T-helper 17 cell (primary cell): ENCODE measurements at regions not wholly inside any gene's neighbourhood (a gene's known extent, or its start where the extent isn't known, plus 50 kb on each side); places are given as distances from the start of the nearest gene placed in this dataset.

Experiments
- ATAC-seq: fragments of 150-1000 bp; cut with Tn5 transposase; 2 replicates; pipeline ENCODE4 v1.10.0; 2021; ENCODE audit warnings: mild to moderate bottlenecking, moderate library complexity
- DNase-seq, 3 donors: peaks; one replicate each; pipeline versions ENCODE4 v3.0.0 to v3.0.0-alpha.2; 2020 to 2021
- H3K9me3 ChIP-seq: one replicate; pipeline ENCODE4 v1.7.0; 2013; ENCODE audit warnings: low read length, mild to moderate bottlenecking; ENCODE audit not compliant: control insufficient read depth, poor library complexity, severe bottlenecking
- H3K27ac Mint-ChIP-seq: one replicate; pipeline ENCODE4 v1.8.0; 2022; ENCODE audit warnings: mild to moderate bottlenecking, moderate library complexity, mixed read lengths
- H3K27me3 Mint-ChIP-seq: one replicate; pipeline ENCODE4 v1.8.0; 2022; ENCODE audit warnings: mixed read lengths
- H3K36me3 Mint-ChIP-seq: one replicate; pipeline ENCODE4 v1.8.0; 2022; ENCODE audit warnings: low read depth, mixed read lengths
- H3K4me1 Mint-ChIP-seq: one replicate; pipeline ENCODE4 v1.8.0; 2022; ENCODE audit warnings: mild to moderate bottlenecking, mixed read lengths
- H3K4me3 Mint-ChIP-seq: one replicate; pipeline ENCODE4 v1.8.0; 2022; ENCODE audit warnings: mild to moderate bottlenecking, moderate library complexity, mixed read lengths

DNA sequence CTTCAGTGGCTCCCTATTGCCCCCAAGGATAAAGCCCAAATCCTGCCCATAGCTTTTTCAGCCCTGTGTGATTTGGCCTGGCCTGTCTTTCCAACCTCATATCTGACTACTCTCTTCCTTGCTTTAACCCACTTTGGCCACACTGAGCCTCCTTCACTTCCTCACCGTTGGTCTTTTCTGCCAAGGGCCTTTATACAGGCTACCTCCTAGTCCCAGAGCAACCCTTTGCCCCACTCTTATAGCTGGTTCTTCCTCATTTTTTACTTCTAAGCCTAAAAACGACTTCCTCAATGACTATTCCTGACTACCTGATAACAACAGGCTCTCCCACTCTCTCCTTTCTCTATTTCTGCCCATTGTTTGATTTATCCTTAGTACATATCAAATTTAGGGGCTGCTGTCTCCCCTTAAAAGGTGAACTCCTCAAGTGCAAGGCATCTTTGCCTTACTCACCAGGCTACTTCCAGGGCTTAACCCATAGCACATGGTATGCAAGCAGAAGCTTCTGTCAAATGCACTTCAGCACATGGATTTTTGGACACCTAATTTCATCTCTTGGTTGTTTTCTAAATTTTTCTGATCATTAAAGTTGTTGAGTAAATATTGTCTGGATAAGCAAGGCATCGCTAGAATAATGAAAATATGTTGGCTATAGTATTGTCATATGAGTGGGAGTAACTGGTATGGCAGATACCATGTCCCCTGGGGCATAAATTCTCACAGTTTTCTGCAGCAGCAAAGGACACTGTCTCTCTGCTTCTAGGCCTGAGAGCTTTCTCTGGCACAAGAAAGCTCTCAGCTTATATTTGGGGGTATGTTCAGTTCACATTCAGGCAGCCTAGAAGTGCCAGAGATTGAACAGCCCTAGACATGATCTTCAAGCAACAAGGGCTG is 201.5 kb upstream of the GPR26 start:
- ATAC-seq (no peak), DNase-seq (no peak)
- Mint-ChIP-seq H3K4me3 (no peak overlapping the region), H3K4me1 (peaks cover 4% of the 10 kb centered on the region), H3K27ac (no peak overlapping the region), H3K36me3 (no peaks in the 10 kb centered on the region), H3K27me3 (peaks cover 26% of the 10 kb centered on the region)
- no peaks in the 10 kb centered on the region for H3K9me3 ChIP-seq

DNA sequence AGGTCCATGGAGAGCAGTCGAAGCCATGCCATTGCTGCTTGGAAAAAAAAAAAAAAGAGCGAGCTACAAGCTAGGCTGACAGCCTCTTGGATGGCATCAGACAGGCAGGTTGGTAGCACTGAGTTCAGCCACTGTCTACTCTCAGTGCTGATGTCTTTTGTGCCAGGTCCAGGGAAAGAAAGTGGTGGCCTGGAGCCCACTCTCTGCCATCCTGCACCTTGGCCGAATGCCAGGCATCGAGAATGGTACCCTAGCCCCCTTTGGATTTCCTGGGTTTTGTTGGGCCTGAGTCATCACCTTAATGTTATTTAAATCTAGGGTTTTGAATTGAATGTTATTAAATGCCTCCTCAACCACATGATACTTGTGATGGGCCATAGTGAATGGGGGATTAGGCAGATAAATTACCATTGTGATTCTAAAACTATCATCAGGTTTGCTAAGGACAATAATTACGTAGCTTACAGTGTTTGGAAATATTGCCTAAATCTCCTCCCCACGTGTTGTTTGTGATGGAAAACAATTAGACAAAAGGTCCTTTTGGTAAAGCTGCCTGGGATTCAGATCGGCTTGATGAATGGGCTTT is 195.7 kb upstream of the GPR26 start:
- ATAC-seq (no peak), DNase-seq (no peak)
- H3K9me3 ChIP-seq, result no peaks in the 10 kb centered on the region
- Mint-ChIP-seq H3K4me3 (no peak overlapping the region), H3K36me3 (no peaks in the 10 kb centered on the region), H3K4me1 (no peaks in the 10 kb centered on the region), H3K27ac (no peak overlapping the region), H3K27me3 (peaks cover 10% of the 10 kb centered on the region)

DNA sequence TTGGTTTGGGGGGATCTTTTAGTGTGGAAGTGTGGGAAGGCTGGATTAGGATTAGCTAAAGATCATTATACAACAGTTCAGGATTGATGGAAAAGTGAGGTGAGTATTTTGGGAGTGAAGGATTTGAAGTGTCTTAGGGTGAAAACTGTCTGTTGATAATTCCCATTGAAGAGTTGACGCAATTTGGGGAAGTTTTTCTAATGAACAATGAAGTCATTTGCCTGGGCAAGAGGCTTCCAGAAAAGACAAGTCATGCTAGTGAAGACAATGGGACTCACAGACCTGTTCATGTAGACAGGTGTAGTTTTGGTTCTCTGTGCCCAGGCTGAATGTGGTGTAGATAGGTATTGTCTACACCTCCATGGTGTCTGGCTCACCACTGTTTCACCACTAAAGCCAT is 194.3 kb upstream of the GPR26 start:
- H3K9me3 ChIP-seq, result no peaks in the 10 kb centered on the region
- Mint-ChIP-seq H3K4me3 (no peak overlapping the region), H3K27ac (no peak overlapping the region), H3K36me3 (no peaks in the 10 kb centered on the region), H3K27me3 (peaks cover 15% of the 10 kb centered on the region), H3K4me1 (no peaks in the 10 kb centered on the region)
- ATAC-seq, result no peak
- DNase-seq, result no peak

DNA sequence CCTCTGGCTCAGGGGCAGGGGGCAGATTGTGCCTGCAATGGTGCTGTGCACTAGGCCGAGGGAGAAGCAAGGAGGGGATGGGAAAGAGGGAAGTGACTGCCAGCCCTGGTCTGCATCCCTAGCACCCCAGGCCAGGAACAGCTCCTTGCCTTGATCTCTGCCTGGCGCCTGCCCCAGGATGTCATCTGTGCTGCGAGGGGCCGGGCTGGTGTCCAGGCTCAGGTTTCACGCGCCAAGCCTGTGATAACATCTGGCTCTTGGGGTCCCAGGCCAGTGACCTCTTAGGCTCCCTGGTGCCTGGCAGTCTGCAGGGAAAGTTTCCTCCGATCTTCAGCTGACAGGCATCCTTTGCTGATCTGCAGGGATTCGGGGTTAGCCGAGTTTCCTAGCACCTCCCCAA is 193.5 kb upstream of the GPR26 start:
- no peak for ATAC-seq

DNA sequence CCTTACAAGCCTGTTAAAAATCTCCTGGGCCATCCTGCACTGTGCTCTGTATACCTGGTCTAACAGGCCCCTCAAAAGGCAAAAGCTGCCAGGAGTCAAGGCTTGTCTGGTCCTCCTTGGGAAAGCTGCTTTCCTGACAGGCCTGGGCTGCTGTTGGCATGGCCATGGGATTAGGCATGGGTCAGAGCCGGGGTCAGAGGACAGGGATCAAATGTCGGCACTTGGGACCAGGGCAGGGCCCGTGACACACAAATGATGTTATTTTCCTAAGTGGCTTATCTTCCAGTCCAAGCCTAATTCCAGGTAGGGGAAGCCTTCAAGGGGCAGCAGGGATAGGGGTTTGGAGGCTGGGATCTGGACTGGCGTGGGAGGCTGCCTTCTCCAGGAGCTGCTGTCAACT is 191.5 kb upstream of the GPR26 start:
- no peaks in the 10 kb centered on the region for H3K4me1 Mint-ChIP-seq
- peaks cover 25% of the 10 kb centered on the region for H3K27me3 Mint-ChIP-seq
- DNase-seq, result no peak
- H3K36me3 Mint-ChIP-seq, result no peaks in the 10 kb centered on the region
- H3K9me3 ChIP-seq, result no peaks in the 10 kb centered on the region
- no peak overlapping the region for H3K27ac Mint-ChIP-seq
- no peak overlapping the region for H3K4me3 Mint-ChIP-seq
- no peak for ATAC-seq

More for the DNA sequence above, 193.5 kb upstream of the GPR26 start:
- Mint-ChIP-seq H3K27ac (no peak overlapping the region), H3K36me3 (no peaks in the 10 kb centered on the region), H3K4me1 (no peaks in the 10 kb centered on the region), H3K27me3 (peaks cover 15% of the 10 kb centered on the region), H3K4me3 (no peak overlapping the region)
- H3K9me3 ChIP-seq, result no peaks in the 10 kb centered on the region
- no peak for DNase-seq

DNA sequence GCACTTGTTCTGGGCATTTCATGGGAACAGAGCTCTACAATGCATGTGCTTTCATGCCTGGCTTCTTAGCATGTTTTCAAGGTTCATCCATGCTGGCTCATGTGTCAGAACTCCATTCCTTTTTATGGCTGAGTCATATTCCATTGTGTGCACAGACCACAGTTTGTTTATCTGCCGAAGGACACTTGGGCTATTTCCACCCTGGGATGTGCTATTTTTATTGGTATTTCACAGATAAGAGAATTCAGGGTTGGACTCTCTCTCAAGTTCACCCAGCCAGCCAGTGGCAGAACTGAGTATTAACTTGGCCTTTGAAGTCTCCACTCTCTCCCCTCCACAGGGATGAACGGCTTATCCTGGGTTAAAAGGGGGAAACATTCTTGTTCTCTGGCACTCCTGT is 190.7 kb upstream of the GPR26 start:
- Mint-ChIP-seq H3K4me3 (no peak overlapping the region), H3K27me3 (peaks cover 29% of the 10 kb centered on the region), H3K27ac (no peak overlapping the region), H3K4me1 (no peaks in the 10 kb centered on the region), H3K36me3 (no peaks in the 10 kb centered on the region)
- no peak for ATAC-seq
- no peak for DNase-seq
- no peaks in the 10 kb centered on the region for H3K9me3 ChIP-seq

DNA sequence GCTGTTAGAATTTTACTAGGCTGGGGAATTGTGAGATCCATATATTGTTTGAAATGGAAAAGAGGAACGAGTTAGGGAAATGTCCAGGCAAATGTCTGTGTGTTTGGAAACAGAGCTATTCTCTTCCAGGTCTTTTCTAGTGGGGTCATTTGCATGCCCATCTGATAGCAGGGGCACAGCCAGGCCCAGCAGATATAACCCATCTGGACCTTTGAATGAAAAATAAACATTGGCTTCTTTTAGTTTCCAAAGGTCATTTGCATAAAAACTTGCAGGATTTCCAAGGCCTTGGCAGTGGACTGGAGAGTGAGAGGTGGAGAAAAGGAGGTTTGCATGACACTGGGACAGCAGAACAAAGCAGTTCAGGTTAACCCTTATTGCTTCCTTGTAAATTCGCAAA is 188.0 kb upstream of the GPR26 start:
- no peak overlapping the region for H3K27ac Mint-ChIP-seq
- peaks cover 2% of the 10 kb centered on the region for H3K36me3 Mint-ChIP-seq
- DNase-seq, result no peak
- no peak overlapping the region for H3K4me3 Mint-ChIP-seq
- no peak for ATAC-seq
- no peaks in the 10 kb centered on the region for H3K9me3 ChIP-seq
- peaks cover 38% of the 10 kb centered on the region for H3K27me3 Mint-ChIP-seq
- no peaks in the 10 kb centered on the region for H3K4me1 Mint-ChIP-seq

DNA sequence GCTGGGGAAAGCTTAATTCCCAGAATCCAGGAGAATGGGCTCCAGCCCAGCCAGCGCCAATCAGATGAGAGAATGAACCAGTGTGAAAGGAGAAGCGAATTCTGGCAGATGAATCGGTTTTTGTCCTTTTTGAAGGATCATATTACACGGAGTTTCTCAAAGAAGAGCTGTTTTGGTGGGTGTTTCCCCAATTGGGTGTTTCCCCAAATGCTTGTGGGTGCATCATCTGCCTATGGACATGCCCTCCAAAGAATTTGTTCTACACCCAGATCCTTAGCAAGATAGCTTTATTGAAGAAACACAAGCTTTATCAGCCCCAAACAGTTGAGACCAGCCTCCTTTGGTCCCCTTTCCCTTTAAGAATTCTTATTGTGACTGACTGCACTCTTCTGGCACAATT is 186.5 kb upstream of the GPR26 start:
- Mint-ChIP-seq H3K4me3 (no peak overlapping the region), H3K27ac (no peak overlapping the region), H3K27me3 (peaks cover 44% of the 10 kb centered on the region), H3K4me1 (no peaks in the 10 kb centered on the region), H3K36me3 (peaks cover 2% of the 10 kb centered on the region)
- DNase-seq (no peak), ATAC-seq (no peak)
- H3K9me3 ChIP-seq, result no peaks in the 10 kb centered on the region

DNA sequence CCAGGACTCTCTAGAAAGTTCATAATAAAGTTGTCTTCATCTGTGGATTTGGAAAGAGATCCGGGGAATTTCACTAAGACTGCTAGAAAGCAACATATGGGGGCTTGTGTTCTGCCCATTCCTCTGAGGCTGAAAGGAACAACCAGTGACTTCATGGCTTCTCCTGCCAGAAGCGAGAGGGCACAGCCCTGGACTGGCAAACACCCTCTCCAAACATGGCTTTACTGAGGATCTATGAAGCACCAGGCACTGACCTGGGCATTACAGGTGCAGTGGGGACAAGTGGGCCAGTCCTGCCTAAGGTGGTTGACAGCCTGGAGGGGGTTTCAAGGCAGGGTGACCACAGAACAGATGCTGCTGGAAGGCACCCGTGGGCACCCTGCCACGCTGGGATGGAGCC is 185.8 kb upstream of the GPR26 start:
- no peaks in the 10 kb centered on the region for H3K9me3 ChIP-seq
- Mint-ChIP-seq H3K27me3 (peaks cover 44% of the 10 kb centered on the region), H3K4me3 (no peak overlapping the region), H3K4me1 (no peaks in the 10 kb centered on the region), H3K27ac (peak overlapping the region; percentile 6), H3K36me3 (peaks cover 2% of the 10 kb centered on the region)
- DNase-seq (no peak), ATAC-seq (no peak)

DNA sequence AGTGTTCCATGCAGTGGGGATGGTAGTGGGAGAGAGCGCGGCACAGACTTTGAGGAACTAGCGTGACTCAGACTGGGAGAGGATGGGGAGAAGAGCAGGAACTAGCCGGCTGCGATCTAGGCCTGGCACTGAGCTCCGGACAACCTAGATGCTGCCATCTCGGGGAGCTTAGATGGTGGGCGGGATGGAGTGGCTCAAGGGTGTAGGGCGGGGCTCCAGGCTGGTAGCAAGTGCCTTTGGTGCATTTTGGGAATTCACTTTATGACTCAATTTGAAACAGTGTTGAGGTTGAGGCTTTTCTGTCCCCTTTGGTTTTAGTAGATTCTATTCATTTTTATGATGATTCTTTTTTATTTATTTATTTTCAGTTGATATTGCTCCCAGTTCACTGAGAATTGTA is 185.3 kb upstream of the GPR26 start:
- ATAC-seq (no peak), DNase-seq (no peak)
- no peaks in the 10 kb centered on the region for H3K9me3 ChIP-seq
- peaks cover 44% of the 10 kb centered on the region for H3K27me3 Mint-ChIP-seq
- peaks cover 2% of the 10 kb centered on the region for H3K36me3 Mint-ChIP-seq
- H3K4me1 Mint-ChIP-seq, result no peaks in the 10 kb centered on the region
- no peak overlapping the region for H3K4me3 Mint-ChIP-seq
- no peak overlapping the region for H3K27ac Mint-ChIP-seq

DNA sequence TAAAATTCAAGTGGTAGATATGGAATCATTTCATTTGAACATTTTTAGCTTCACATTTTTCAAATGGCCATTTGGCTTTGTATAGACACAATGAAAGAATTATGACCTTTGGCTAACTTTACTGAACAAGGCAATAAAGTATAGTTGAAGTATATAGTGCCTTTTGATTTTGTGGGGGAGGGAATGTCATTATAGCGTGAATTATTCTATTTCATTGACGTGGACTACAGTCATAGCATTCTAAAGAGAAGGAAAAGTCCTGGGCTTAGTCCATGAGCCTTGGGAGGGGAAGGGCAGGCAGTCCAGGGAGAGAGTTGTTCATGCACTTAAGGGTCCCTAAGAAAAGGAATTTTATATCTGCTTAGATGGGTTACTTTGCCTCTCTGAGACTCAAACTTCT is 181.4 kb upstream of the GPR26 start:
- no peak overlapping the region for H3K4me3 Mint-ChIP-seq
- peaks cover 2% of the 10 kb centered on the region for H3K36me3 Mint-ChIP-seq
- H3K4me1 Mint-ChIP-seq, result no peaks in the 10 kb centered on the region
- DNase-seq (no peak), ATAC-seq (no peak)
- H3K27ac Mint-ChIP-seq, result no peak overlapping the region
- H3K27me3 Mint-ChIP-seq, result peaks cover 30% of the 10 kb centered on the region
- no peaks in the 10 kb centered on the region for H3K9me3 ChIP-seq

DNA sequence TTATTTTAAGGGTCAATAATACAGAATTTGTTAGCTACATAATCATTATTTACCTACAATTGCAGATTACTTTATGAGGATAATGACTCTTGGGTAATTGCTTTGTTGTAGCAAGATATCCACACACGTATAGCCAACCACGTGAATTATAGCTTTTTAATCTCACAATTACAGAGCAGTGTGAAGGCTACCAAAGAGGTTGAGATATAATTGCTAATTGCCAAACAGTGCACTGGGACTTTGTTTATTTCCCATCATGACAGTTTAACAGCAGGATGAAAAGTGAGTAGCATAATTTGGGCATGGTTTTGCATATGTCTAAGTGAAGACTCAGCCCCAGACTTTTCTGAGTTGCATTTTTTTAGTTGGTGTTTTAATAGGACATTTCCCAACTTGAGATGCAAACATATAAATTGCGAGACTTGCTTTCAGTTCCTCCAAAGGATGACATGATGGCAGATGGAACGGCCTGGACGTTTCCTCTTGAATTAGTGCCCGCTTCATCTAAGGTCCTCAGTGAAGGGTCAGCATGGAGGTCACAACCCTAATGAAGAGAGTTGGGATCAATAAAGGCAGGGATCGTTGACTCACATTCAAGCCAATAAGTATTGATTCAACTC is 180.7 kb upstream of the GPR26 start:
- DNase-seq (no peak), ATAC-seq (no peak)
- no peak overlapping the region for H3K4me3 Mint-ChIP-seq
- H3K4me1 Mint-ChIP-seq, result no peaks in the 10 kb centered on the region
- no peaks in the 10 kb centered on the region for H3K9me3 ChIP-seq
- H3K36me3 Mint-ChIP-seq, result peaks cover 2% of the 10 kb centered on the region
- peaks cover 26% of the 10 kb centered on the region for H3K27me3 Mint-ChIP-seq
- H3K27ac Mint-ChIP-seq, result no peak overlapping the region

DNA sequence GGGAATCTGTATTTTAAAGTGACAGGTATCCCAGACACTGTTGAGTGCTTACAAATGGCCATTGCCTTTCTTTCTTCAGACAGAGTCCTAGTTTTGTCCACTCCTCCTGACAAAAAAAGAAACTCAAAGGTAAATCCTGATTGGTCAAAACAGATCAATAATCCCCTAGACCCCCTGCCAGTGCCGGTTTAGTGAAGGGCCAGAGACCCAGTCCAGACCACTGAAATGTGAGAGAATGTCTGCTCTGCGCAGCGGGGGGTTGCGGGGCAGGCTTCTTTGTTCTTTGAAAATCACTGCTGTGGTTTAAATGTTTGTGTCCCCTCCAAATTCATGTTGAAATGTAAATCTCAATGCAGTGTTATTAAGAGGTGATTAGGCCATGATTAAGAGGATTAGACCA is 177.7 kb upstream of the GPR26 start:
- ATAC-seq (no peak), DNase-seq (no peak)
- Mint-ChIP-seq H3K4me3 (no peak overlapping the region), H3K36me3 (no peaks in the 10 kb centered on the region), H3K27ac (no peak overlapping the region), H3K4me1 (no peaks in the 10 kb centered on the region), H3K27me3 (peaks cover 33% of the 10 kb centered on the region)
- H3K9me3 ChIP-seq, result no peaks in the 10 kb centered on the region
